ENCODE measurements at regions not wholly inside any gene's neighbourhood (a gene's known extent, or its start where the extent isn't known, plus 50 kb on each side); places are given as distances from the start of the nearest gene placed in this dataset.

GRCh38 chr20:50290808-50291207 lies 100.2 kb downstream of the CEBPB start:
- Mint-ChIP-seq H3K27me3 (peaks cover 18 to 20% of the 10 kb centered on the region in 2 donors), H3K4me3 (peak overlapping the region; percentile 24), H3K36me3 (peaks cover 6% of the 10 kb centered on the region), H3K27ac (peak overlapping the region; percentile 72 to 86), H3K9me3 (no peaks in the 10 kb centered on the region), H3K4me1 (ENCODE audit: low read depth in 2 of 2) (peaks cover 44 to 58% of the 10 kb centered on the region in 2 donors)
- no peak for ATAC-seq
- DNase-seq (ENCODE audit: low spot score) = no peak

GRCh38 chr20:50291254-50292078 lies 100.8 kb downstream of the CEBPB start:
- Mint-ChIP-seq H3K4me3 (no peak overlapping the region), H3K27me3 (peaks cover 14 to 15% of the 10 kb centered on the region in 2 donors), H3K9me3 (no peaks in the 10 kb centered on the region), H3K27ac (peak overlapping the region; percentile 72 to 86), H3K36me3 (peaks cover 6% of the 10 kb centered on the region), H3K4me1 (ENCODE audit: low read depth in 2 of 2) (peaks cover 42 to 58% of the 10 kb centered on the region in 2 donors)
- no peak for ATAC-seq
- no peak for DNase-seq (ENCODE audit: low spot score)

- no peak for ATAC-seq
- Mint-ChIP-seq H3K9me3 (no peaks in the 10 kb centered on the region), H3K27ac (peak overlapping the region; percentile 72 to 86), H3K4me1 (ENCODE audit: low read depth in 2 of 2) (peaks cover 44 to 59% of the 10 kb centered on the region in 2 donors), H3K27me3 (peaks cover 13 to 15% of the 10 kb centered on the region in 2 donors), H3K4me3 (peak overlapping the region; percentile 66), H3K36me3 (peaks cover 6% of the 10 kb centered on the region)
- no peak for DNase-seq (ENCODE audit: low spot score)
These were observed 101.5 kb downstream of the CEBPB start for GRCh38 chr20:50292079-50292590.

- H3K9me3 Mint-ChIP-seq = no peaks in the 10 kb centered on the region
- H3K36me3 Mint-ChIP-seq = peaks cover 5% of the 10 kb centered on the region
- H3K27ac Mint-ChIP-seq = peak overlapping the region; percentile 72 to 86
- peak overlapping the region; percentile 66 for H3K4me3 Mint-ChIP-seq
- H3K27me3 Mint-ChIP-seq = peaks cover 12 to 14% of the 10 kb centered on the region in 2 donors
- ATAC-seq (peak; percentile 88 to 92), DNase-seq (ENCODE audit: low spot score) (peak; percentile 97)
- peaks cover 49 to 62% of the 10 kb centered on the region in 2 donors for H3K4me1 Mint-ChIP-seq (ENCODE audit: low read depth in 2 of 2)
These were observed 102.1 kb downstream of the CEBPB start for GRCh38 chr20:50292591-50293283.

GRCh38 chr20:50293284-50294139 lies 102.9 kb downstream of the CEBPB start:
- peaks cover 52 to 63% of the 10 kb centered on the region in 2 donors for H3K4me1 Mint-ChIP-seq (ENCODE audit: low read depth in 2 of 2)
- peak overlapping the region; percentile 72 to 86 for H3K27ac Mint-ChIP-seq

GRCh38 chr20:50294164-50295088 lies 103.8 kb downstream of the CEBPB start:
- no peak for ATAC-seq
- no peak for DNase-seq (ENCODE audit: low spot score)
- peaks cover 54 to 66% of the 10 kb centered on the region in 2 donors for H3K4me1 Mint-ChIP-seq (ENCODE audit: low read depth in 2 of 2)
- H3K27me3 Mint-ChIP-seq = peaks cover 3 to 5% of the 10 kb centered on the region in 2 donors
- no peaks in the 10 kb centered on the region for H3K9me3 Mint-ChIP-seq
- H3K4me3 Mint-ChIP-seq = peak overlapping the region; percentile 10
- H3K27ac Mint-ChIP-seq = peak overlapping the region; percentile 72 to 86
- H3K36me3 Mint-ChIP-seq = no peaks in the 10 kb centered on the region

More at GRCh38 chr20:50293284-50294139, 102.9 kb downstream of the CEBPB start:
- H3K27me3 Mint-ChIP-seq = peaks cover 5 to 6% of the 10 kb centered on the region in 2 donors
- peak overlapping the region; percentile 10 for H3K4me3 Mint-ChIP-seq
- ATAC-seq (no peak), DNase-seq (ENCODE audit: low spot score) (no peak)
- H3K9me3 Mint-ChIP-seq = no peaks in the 10 kb centered on the region
- no peaks in the 10 kb centered on the region for H3K36me3 Mint-ChIP-seq

- no peak overlapping the region for H3K4me3 Mint-ChIP-seq
- peaks cover 1 to 4% of the 10 kb centered on the region in 2 donors for H3K27me3 Mint-ChIP-seq
- peaks cover 2% of the 10 kb centered on the region for H3K9me3 Mint-ChIP-seq
- DNase-seq (ENCODE audit: low spot score) (no peak), ATAC-seq (no peak)
- H3K36me3 Mint-ChIP-seq = peaks cover 3% of the 10 kb centered on the region
- peak overlapping the region; percentile 72 to 86 for H3K27ac Mint-ChIP-seq
- peaks cover 57 to 65% of the 10 kb centered on the region in 2 donors for H3K4me1 Mint-ChIP-seq (ENCODE audit: low read depth in 2 of 2)
These were observed 104.7 kb downstream of the CEBPB start for GRCh38 chr20:50295345-50295744.

- peaks cover 4% of the 10 kb centered on the region for H3K9me3 Mint-ChIP-seq
- peaks cover 8% of the 10 kb centered on the region for H3K36me3 Mint-ChIP-seq
- peaks cover 58 to 65% of the 10 kb centered on the region in 2 donors for H3K4me1 Mint-ChIP-seq (ENCODE audit: low read depth in 2 of 2)
- ATAC-seq = no peak
- peaks cover 4 to 9% of the 10 kb centered on the region in 2 donors for H3K27me3 Mint-ChIP-seq
- H3K27ac Mint-ChIP-seq = peak overlapping the region; percentile 72 to 86
- peak overlapping the region; percentile 23 for H3K4me3 Mint-ChIP-seq
- no peak for DNase-seq (ENCODE audit: low spot score)
These were observed 105.3 kb downstream of the CEBPB start for GRCh38 chr20:50295762-50296449.

- DNase-seq (ENCODE audit: low spot score) (no peak), ATAC-seq (no peak)
- H3K27me3 Mint-ChIP-seq = peaks cover 7 to 17% of the 10 kb centered on the region in 2 donors
- peaks cover 59 to 64% of the 10 kb centered on the region in 2 donors for H3K4me1 Mint-ChIP-seq (ENCODE audit: low read depth in 2 of 2)
- peaks cover 4% of the 10 kb centered on the region for H3K9me3 Mint-ChIP-seq
- H3K36me3 Mint-ChIP-seq = peaks cover 13% of the 10 kb centered on the region
- peak overlapping the region; percentile 69 for H3K4me3 Mint-ChIP-seq
- H3K27ac Mint-ChIP-seq = peak overlapping the region; percentile 72 to 86
These were observed 106.1 kb downstream of the CEBPB start for GRCh38 chr20:50296450-50297375.

- ATAC-seq (peak; percentile 41 to 43), DNase-seq (ENCODE audit: low spot score) (no peak)
- Mint-ChIP-seq H3K27ac (peak overlapping the region; percentile 72 to 86), H3K9me3 (peaks cover 4% of the 10 kb centered on the region), H3K27me3 (peaks cover 8 to 17% of the 10 kb centered on the region in 2 donors), H3K4me1 (ENCODE audit: low read depth in 2 of 2) (peaks cover 53 to 63% of the 10 kb centered on the region in 2 donors), H3K36me3 (peaks cover 13% of the 10 kb centered on the region), H3K4me3 (peak overlapping the region; percentile 69)
These were observed 107.1 kb downstream of the CEBPB start for GRCh38 chr20:50297498-50298376.
